OCI-M1 (cell line): ENCODE measurements at regions not wholly inside any gene's neighbourhood (a gene's known extent, or its start where the extent isn't known, plus 50 kb on each side); places are given as distances from the start of the nearest gene placed in this dataset.

Source experiments
- DNase-seq: peaks from one replicate; lab custom pipeline; 2025; lab: John Stamatoyannopoulos, UW

- no peak for DNase-seq
Measured at GRCh38 chr2:188142088-188142487, 149.6 kb upstream of the GULP1 start.

- DNase-seq: no peak
Measured at GRCh38 chr2:188142636-188143295, 148.9 kb upstream of the GULP1 start.

- no peak for DNase-seq
Measured at GRCh38 chr2:188145885-188146284, 145.8 kb upstream of the GULP1 start.

GRCh38 chr2:188146888-188147287 is 144.8 kb upstream of the GULP1 start:
- DNase-seq: peak; percentile 11

GRCh38 chr2:188151670-188152069 is 140.0 kb upstream of the GULP1 start:
- no peak for DNase-seq

- DNase-seq: no peak
Measured at GRCh38 chr2:188158337-188159100, 133.2 kb upstream of the GULP1 start.

- DNase-seq: no peak
Measured at GRCh38 chr2:188159484-188159883, 132.2 kb upstream of the GULP1 start.

GRCh38 chr2:188170356-188170755 is 121.3 kb upstream of the GULP1 start:
- DNase-seq: no peak

- no peak for DNase-seq
Measured at GRCh38 chr2:188176620-188177019, 115.1 kb upstream of the GULP1 start.

GRCh38 chr2:188181067-188181838 is 110.4 kb upstream of the GULP1 start:
- peak; percentile 73 for DNase-seq

GRCh38 chr2:188181884-188182283 is 109.8 kb upstream of the GULP1 start:
- DNase-seq: no peak

- no peak for DNase-seq
Measured at GRCh38 chr2:188187726-188188125, 103.9 kb upstream of the GULP1 start.

- no peak for DNase-seq
Measured at GRCh38 chr2:188189356-188189755, 102.3 kb upstream of the GULP1 start.

GRCh38 chr2:188193230-188193629 is 98.4 kb upstream of the GULP1 start:
- no peak for DNase-seq

GRCh38 chr2:188196343-188197008 is 95.2 kb upstream of the GULP1 start:
- no peak for DNase-seq

GRCh38 chr2:188199716-188200128 is 92.0 kb upstream of the GULP1 start:
- no peak for DNase-seq

- no peak for DNase-seq
Measured at GRCh38 chr2:188201639-188202038, 90.0 kb upstream of the GULP1 start.

GRCh38 chr2:188202777-188203176 is 88.9 kb upstream of the GULP1 start:
- no peak for DNase-seq

GRCh38 chr2:188203776-188204175 is 87.9 kb upstream of the GULP1 start:
- no peak for DNase-seq

GRCh38 chr2:188204824-188205223 is 86.8 kb upstream of the GULP1 start:
- DNase-seq: no peak

- DNase-seq: peak; percentile 18
Measured at GRCh38 chr2:188207554-188207953, 84.1 kb upstream of the GULP1 start.

- DNase-seq: no peak
Measured at GRCh38 chr2:188209218-188209617, 82.5 kb upstream of the GULP1 start.
